Right atrium auricular region (tissue), 2 donors: ENCODE measurements at regions not wholly inside any gene's neighbourhood (a gene's known extent, or its start where the extent isn't known, plus 50 kb on each side); places are given as distances from the start of the nearest gene placed in this dataset.

Experiments
- DNase-seq: peaks from one replicate; pipeline ENCODE4 v3.0.0-alpha.2; 2019; ENCODE audit warnings: low spot score
- H3K27ac ChIP-seq, 2 donors: fragments of 200-600 bp; sonication (generic); 1 replicate in 1 of 2; 2 replicates in 1 of 2; pipeline ENCODE4 v1.5.1; 2016 to 2019
- H3K27me3 ChIP-seq, 2 donors: fragments of 200-600 bp; sonication (generic); one replicate each; pipeline versions ENCODE4 v1.5.1 to v1.6.0; 2017 to 2019
- H3K36me3 ChIP-seq: fragments of 200-600 bp; sonication (generic); one replicate; pipeline ENCODE4 v1.5.1; 2016
- H3K4me1 ChIP-seq, 2 donors: fragments of 200-600 bp; sonication (generic); one replicate each; pipeline versions ENCODE4 v1.5.1 to v1.6.0; 2017 to 2019
- H3K4me3 ChIP-seq, 2 donors: fragments of 200-600 bp; sonication (generic); 1 replicate in 1 of 2; 2 replicates in 1 of 2; pipeline ENCODE4 v1.5.1; 2017 to 2019; ENCODE audit warnings: mild to moderate bottlenecking in 1 of 2, moderate library complexity in 1 of 2
- H3K9me3 ChIP-seq, 2 donors: fragments of 200-600 bp; sonication (generic); one replicate each; pipeline ENCODE4 v1.5.1; 2019
- TF ChIP-seq, protein P1 (sequence below), 2 donors: fragments of 200-600 bp; sonication (generic); IDR thresholded peaks; one replicate each; pipeline ENCODE4 v1.5.1; 2019; ENCODE audit warnings: antibody characterized with exemption in 2 of 2

DNA sequence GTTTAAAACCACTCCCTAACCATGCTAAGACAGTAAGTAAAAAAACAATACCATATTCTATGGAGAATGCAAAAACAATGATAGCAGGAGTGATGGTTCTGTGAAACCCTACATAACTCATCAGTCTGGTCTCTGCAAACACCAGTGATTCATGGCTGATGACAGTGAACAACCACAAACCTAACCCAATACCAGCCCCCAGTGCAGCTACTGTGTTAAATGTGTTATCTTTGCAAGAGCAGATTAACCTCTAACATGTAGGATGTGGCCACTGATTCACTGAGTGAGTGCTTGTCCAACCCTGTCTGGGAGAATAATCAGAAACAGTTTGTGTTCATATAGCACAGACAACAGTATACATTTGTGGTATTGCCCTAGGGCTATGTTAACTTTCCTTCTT is 100.2 kb upstream of the COG2 start:
- TF ChIP-seq, protein P1, sequence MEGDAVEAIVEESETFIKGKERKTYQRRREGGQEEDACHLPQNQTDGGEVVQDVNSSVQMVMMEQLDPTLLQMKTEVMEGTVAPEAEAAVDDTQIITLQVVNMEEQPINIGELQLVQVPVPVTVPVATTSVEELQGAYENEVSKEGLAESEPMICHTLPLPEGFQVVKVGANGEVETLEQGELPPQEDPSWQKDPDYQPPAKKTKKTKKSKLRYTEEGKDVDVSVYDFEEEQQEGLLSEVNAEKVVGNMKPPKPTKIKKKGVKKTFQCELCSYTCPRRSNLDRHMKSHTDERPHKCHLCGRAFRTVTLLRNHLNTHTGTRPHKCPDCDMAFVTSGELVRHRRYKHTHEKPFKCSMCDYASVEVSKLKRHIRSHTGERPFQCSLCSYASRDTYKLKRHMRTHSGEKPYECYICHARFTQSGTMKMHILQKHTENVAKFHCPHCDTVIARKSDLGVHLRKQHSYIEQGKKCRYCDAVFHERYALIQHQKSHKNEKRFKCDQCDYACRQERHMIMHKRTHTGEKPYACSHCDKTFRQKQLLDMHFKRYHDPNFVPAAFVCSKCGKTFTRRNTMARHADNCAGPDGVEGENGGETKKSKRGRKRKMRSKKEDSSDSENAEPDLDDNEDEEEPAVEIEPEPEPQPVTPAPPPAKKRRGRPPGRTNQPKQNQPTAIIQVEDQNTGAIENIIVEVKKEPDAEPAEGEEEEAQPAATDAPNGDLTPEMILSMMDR (IDR thresholded peaks at IDR 0.05) = no peak
- DNase-seq = no peak
- no peaks in the 10 kb centered on the region for H3K4me1 ChIP-seq
- H3K27me3 ChIP-seq = no peaks in the 10 kb centered on the region
- H3K36me3 ChIP-seq = no peaks in the 10 kb centered on the region
- H3K27ac ChIP-seq = no peak overlapping the region
- H3K9me3 ChIP-seq = no peaks in the 10 kb centered on the region
- no peak overlapping the region for H3K4me3 ChIP-seq

DNA sequence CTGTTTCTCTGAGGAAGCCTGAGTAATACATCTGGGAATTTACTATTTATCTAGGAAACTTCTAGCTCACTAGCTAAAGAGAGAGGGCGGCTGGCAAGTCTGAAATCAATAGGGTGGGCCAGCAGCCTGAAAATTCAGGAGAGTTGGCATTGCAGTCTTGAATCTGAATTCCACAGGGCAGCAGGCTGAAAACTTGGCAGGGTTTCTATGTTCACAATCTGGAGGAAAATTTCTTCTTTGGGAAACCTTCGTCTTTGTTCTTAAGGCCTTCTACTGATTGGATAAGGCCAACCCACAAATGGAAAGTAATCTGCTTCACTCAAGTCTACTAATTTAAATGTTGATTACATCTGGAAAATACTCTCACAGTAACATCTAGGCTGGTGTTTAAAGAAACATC is 101.0 kb upstream of the COG2 start:
- DNase-seq = no peak
- TF ChIP-seq, protein P1 (IDR thresholded peaks at IDR 0.05) = no peak
- Histone ChIP-seq H3K4me1 (no peaks in the 10 kb centered on the region), H3K27me3 (no peaks in the 10 kb centered on the region), H3K9me3 (no peaks in the 10 kb centered on the region), H3K36me3 (no peaks in the 10 kb centered on the region), H3K27ac (no peak overlapping the region), H3K4me3 (no peak overlapping the region)

DNA sequence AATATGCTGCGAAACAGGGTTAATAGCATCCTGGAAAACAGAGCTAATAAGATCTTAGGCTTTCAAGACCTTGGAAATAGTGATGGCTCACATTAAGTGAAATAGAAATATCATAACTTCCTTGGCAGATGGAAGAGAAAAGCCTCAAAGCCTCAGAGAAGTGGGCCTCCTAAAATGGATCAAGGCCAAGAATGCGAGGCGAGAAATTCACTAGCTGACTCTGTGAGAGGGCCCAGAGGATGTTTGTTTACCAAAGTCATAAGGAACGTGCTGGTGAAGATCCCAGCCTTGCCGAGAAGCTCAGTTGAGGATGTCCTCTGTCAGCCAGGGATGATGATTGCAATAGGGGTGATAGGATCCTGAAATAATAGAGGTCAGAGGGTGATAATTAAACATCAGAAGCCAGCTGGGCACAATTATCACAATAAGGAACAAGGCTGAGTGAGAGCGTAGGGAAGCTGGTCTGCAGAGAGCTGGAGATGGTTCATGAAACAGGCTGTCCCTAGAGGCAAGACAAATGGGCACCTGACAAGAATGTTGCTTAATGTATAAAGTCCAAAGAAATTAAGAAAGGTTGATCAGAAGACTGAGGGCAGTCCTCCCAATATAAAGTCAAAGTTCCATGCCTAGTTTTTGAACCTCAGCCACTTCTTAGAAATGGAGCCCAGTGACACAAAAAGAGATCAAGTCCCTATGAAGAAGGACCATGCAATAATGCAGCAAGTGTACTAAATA is 101.7 kb upstream of the COG2 start:
- Histone ChIP-seq H3K27me3 (no peaks in the 10 kb centered on the region), H3K4me3 (no peak overlapping the region), H3K36me3 (no peaks in the 10 kb centered on the region), H3K4me1 (no peaks in the 10 kb centered on the region), H3K27ac (no peak overlapping the region), H3K9me3 (no peaks in the 10 kb centered on the region)
- TF ChIP-seq, protein P1 (IDR thresholded peaks at IDR 0.05) = no peak
- no peak for DNase-seq

DNA sequence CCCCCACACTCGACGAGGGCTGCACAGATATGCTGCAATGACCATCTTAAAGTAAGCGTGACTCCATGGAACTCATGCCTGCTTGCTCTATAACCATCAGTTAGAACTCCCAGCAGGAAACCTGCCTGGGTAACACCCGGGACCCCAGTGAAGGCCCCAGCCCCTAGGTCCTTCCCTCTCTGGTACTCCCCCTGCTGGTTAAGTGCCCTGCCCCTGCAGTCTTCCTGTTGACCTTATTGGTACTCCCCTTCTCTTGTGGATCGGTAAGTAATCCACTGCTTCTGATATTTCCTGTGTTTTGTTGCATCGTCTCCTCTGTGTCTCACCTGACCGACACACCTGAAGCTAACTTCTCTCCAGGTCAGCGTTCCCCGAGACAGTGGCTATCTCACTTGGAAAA is 104.8 kb upstream of the COG2 start:
- Histone ChIP-seq H3K36me3 (no peaks in the 10 kb centered on the region), H3K27ac (no peak overlapping the region), H3K4me1 (no peaks in the 10 kb centered on the region), H3K4me3 (no peak overlapping the region), H3K27me3 (no peaks in the 10 kb centered on the region), H3K9me3 (peaks cover 0 to 18% of the 10 kb centered on the region in 2 donors)
- no peak for DNase-seq
- TF ChIP-seq, protein P1 (IDR thresholded peaks at IDR 0.05) = no peak

DNA sequence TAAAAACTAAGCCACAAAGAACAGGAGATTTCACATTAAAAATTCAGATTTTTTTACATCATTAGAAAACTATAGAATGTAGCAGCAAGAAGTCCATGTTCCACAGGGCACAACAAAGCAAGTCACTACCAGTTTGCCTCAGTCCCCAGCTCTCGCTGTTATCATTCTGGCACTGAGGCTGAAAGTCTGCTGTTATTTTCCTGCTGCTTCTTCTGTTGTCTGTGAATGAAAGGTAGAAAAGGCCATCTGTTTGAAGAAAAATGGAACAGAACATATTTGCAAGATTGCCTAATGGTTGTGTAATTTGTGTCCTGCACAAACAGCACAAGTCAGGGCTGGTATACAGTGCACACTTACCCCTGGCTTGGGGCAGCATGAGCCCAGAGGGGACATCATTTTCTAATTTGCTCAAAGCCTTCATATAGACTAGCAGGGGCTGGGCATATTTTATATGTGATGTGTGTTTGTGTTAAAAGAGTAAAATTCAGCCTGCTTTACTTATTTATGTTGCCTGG is 105.6 kb upstream of the COG2 start:
- TF ChIP-seq, protein P1 (IDR thresholded peaks at IDR 0.05) = no peak
- no peak for DNase-seq
- H3K27me3 ChIP-seq = no peaks in the 10 kb centered on the region
- no peaks in the 10 kb centered on the region for H3K36me3 ChIP-seq
- H3K4me3 ChIP-seq = no peak overlapping the region
- peaks cover 0 to 18% of the 10 kb centered on the region in 2 donors for H3K9me3 ChIP-seq
- H3K27ac ChIP-seq = no peak overlapping the region
- no peaks in the 10 kb centered on the region for H3K4me1 ChIP-seq

DNA sequence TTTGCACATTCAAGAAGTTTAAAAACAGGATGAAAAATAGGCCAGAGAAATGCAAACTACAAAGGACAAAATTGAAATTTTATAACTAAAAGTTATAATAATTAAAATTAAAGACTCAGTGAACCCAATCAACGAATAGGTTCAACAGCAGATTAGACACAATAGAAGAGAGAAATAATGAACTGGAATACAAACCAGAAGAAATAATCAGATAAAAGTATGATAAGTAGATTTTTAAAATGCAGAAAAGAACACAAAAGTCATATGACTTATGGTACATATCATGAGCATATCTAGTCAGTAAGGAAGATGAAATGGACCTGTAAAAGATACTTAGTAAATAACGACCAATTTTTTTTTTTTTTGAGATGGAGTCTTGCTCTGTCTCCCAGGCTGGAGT is 108.1 kb upstream of the COG2 start:
- Histone ChIP-seq H3K36me3 (no peaks in the 10 kb centered on the region), H3K27me3 (no peaks in the 10 kb centered on the region), H3K27ac (no peak overlapping the region), H3K9me3 (peaks cover 0 to 29% of the 10 kb centered on the region in 2 donors), H3K4me3 (no peak overlapping the region), H3K4me1 (no peaks in the 10 kb centered on the region)
- DNase-seq = no peak
- TF ChIP-seq, protein P1 (IDR thresholded peaks at IDR 0.05) = no peak
